Small intestine (tissue), 7 donors: ENCODE measurements at regions not wholly inside any gene's neighbourhood (a gene's known extent, or its start where the extent isn't known, plus 50 kb on each side); places are given as distances from the start of the nearest gene placed in this dataset.

Experiments
- DNase-seq, 2 donors: peaks; one replicate each; pipeline versions ENCODE4 v3.0.0 to v3.0.0-alpha.2; 2013
- FAIRE-seq: peaks from 2 replicates; lab custom pipeline; 2012; peaks lifted over from hg19 to GRCh38; lab: Jason Lieb, UNC
- H3K27ac ChIP-seq, 3 donors: one replicate each; pipeline ENCODE4 v1.5.1; 2013; ENCODE audit warnings: low read length in 2 of 3, mild to moderate bottlenecking in 2 of 3, control low read depth in 1 of 3, inconsistent platforms in 1 of 3, low read depth in 1 of 3, moderate library complexity in 1 of 3
- H3K27me3 ChIP-seq, 3 donors: one replicate each; pipeline ENCODE4 v1.6.1; 2013; ENCODE audit warnings: low read length in 3 of 3, inconsistent platforms in 1 of 3; ENCODE audit not compliant: control insufficient read depth in 3 of 3, insufficient read depth in 3 of 3
- H3K36me3 ChIP-seq, 3 donors: one replicate each; pipeline ENCODE4 v1.6.1; 2013; ENCODE audit warnings: low read length in 3 of 3, inconsistent platforms in 1 of 3, low read depth in 1 of 3, mild to moderate bottlenecking in 1 of 3, moderate library complexity in 1 of 3; ENCODE audit not compliant: control insufficient read depth in 3 of 3, insufficient read depth in 2 of 3
- H3K4me1 ChIP-seq, 3 donors: one replicate each; pipeline ENCODE4 v1.6.1; 2013; ENCODE audit warnings: low read length in 2 of 3, inconsistent platforms in 1 of 3, low read depth in 1 of 3, mild to moderate bottlenecking in 1 of 3, moderate library complexity in 1 of 3; ENCODE audit not compliant: control insufficient read depth in 3 of 3, insufficient read depth in 2 of 3
- H3K4me3 ChIP-seq, 3 donors: one replicate each; pipeline ENCODE4 v1.5.1; 2013; ENCODE audit warnings: low read length in 3 of 3, control low read depth in 1 of 3, inconsistent platforms in 1 of 3, low read depth in 1 of 3, mild to moderate bottlenecking in 1 of 3, moderate library complexity in 1 of 3
- H3K9me3 ChIP-seq, 2 donors: one replicate each; pipeline ENCODE4 v1.6.1; 2013; ENCODE audit warnings: low read depth in 1 of 2, low read length in 1 of 2; ENCODE audit not compliant: control insufficient read depth in 2 of 2, insufficient read depth in 1 of 2
- WGBS, 3 donors: extraction: QIAGEN DNeasy Blood & Tissue Kit; methylation state at CpG; one replicate each; pipeline ENCODE4 v1.1.7; 2013; 5-methylcytosine and 5-hydroxymethylcytosine counted together
- donor health status: healthy with polysubstance abuse.
- donor health status: control.
- donor health status: control.
- donor health status: Bipolar disorder and iron deficiency.
- donor health status: healthy.

DNA sequence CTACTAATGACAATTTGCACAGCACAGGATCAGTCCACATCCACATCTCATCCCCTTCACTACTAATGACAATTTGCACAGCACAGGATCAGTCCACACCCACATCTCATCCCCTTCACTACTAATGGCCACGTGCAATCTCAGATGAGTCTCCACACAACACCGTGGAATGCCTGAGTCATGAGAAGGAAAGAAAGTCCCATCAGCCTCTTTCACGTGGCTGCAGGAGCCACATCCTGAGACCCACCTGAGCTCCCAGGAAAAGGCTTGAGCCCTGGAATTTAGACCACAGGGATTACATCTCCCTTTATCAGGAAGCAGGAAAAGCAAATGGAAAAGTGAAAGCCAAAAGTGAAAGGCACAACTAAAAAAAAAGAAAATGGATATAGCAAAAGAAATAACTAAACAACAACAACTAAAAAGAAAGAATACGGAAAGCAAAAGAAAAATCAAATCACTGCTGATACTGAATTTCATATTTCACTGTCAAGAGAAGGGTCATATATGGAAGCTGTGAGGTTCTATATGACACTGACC, 1300.5 kb downstream of the TMEM121 start:
- DNase-seq (no peak), FAIRE-seq (no peak)
- no peaks in the 10 kb centered on the region for H3K4me1 ChIP-seq
- no peaks in the 10 kb centered on the region for H3K36me3 ChIP-seq
- no peak overlapping the region for H3K27ac ChIP-seq
- H3K27me3 ChIP-seq, result no peaks in the 10 kb centered on the region
- WGBS, 3 donors, result 43 to 49% (median 45%) methylated on average over 4 of the region's 4 CpGs
- no peak overlapping the region for H3K4me3 ChIP-seq
- peaks cover 0 to 26% of the 10 kb centered on the region in 2 donors for H3K9me3 ChIP-seq

DNA sequence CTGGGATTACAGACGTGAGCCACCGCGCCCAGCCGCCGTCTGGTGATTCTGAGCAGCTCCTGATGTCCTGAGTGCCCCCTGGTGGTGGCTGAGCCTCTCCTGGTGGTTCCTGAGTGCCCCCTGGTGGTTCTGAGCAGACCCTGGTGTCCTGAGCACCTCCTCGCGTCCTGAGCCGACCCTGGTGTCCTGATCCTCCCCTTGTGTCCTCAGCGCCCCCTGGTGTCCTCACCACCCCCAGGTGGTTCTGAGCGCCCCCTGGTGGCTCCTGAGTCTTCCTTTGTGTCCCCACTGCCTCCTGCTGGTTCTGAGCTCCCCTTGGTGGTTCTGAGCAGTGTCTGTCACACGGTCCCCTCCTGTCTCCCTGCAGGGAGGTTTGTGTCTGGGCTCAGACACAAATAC, 1304.9 kb downstream of the TMEM121 start:
- Histone ChIP-seq H3K4me3 (no peak overlapping the region), H3K4me1 (no peaks in the 10 kb centered on the region), H3K9me3 (peaks cover 0 to 17% of the 10 kb centered on the region in 2 donors), H3K27me3 (no peaks in the 10 kb centered on the region), H3K36me3 (no peaks in the 10 kb centered on the region), H3K27ac (no peak overlapping the region)
- WGBS, 3 donors, result 79 to 86% (median 84%) methylated on average over 11 of the region's 11 CpGs
- peak in 1 of 2 donors; percentile 24 for DNase-seq
- no peak for FAIRE-seq

DNA sequence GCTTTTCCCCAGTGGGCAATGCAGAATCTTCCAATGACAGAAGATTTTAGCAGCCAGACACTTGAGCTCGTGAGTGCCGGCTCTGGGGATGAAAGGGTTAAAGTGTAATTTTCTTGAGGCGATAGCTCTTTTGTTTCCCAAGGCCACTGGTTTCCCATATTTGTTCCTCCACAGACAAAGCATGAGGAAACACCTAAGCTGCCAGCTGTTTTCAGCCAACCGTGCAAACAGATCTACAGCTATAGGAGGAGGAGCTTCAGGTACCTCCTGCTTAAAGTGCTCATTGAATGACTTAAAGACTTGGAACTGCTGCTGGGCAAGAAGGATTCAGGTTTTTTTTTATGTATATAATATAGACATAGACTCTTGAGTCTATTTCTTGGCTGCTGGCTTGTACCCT, 1311.5 kb downstream of the TMEM121 start:
- no peaks in the 10 kb centered on the region for H3K4me1 ChIP-seq
- H3K27ac ChIP-seq, result no peak overlapping the region
- no peaks in the 10 kb centered on the region for H3K36me3 ChIP-seq
- WGBS, 3 donors, result 38 to 69% (median 61%) methylated on average over 4 of the region's 4 CpGs
- H3K4me3 ChIP-seq, result no peak overlapping the region
- FAIRE-seq (no peak), DNase-seq (no peak)
- no peaks in the 10 kb centered on the region for H3K27me3 ChIP-seq
- peaks cover 0 to 42% of the 10 kb centered on the region in 2 donors for H3K9me3 ChIP-seq

DNA sequence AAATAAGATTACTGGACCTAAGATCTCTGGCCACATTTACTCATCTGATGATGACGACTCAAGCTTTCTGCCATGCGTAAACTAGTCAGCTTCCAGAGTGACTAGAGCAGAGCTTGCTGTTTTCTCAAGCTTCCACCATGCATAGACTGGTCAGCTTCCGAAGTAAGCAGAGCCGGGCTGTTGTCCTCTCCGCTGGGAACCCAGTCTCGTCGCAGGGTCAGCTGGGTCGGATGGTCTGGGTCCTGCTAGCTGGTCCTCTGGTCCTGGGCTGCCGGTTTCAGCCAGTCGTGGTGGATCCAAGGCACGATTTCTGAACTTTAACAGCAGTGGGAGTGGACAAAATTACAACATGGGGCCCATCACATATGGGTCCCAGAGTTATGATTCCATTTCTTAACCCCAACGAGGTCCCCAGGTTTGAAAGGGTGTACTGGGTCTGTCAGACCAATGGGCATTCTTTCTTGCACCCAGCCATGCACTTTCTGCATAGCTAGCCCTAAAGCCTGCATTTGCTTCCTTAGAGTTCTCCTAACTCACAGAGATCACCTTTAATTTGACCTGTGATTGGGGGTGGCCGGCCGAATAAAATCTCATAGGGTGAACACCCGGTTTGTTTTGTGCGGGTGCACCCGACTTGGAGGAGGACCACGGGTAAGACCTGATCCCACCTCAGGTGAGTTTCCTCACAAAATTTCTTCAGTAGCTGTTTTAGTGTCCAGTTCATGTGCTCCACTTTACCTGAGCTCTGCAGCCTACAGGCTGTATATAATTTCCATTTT, 1312.8 kb downstream of the TMEM121 start:
- WGBS, 3 donors, result 85 to 94% (median 88%) methylated on average over 18 of the region's 18 CpGs
- H3K4me1 ChIP-seq, result no peaks in the 10 kb centered on the region
- no peak overlapping the region for H3K4me3 ChIP-seq
- FAIRE-seq (no peak), DNase-seq (no peak)
- H3K27ac ChIP-seq, result no peak overlapping the region
- H3K27me3 ChIP-seq, result no peaks in the 10 kb centered on the region
- H3K36me3 ChIP-seq, result no peaks in the 10 kb centered on the region
- peaks cover 0 to 50% of the 10 kb centered on the region in 2 donors for H3K9me3 ChIP-seq

DNA sequence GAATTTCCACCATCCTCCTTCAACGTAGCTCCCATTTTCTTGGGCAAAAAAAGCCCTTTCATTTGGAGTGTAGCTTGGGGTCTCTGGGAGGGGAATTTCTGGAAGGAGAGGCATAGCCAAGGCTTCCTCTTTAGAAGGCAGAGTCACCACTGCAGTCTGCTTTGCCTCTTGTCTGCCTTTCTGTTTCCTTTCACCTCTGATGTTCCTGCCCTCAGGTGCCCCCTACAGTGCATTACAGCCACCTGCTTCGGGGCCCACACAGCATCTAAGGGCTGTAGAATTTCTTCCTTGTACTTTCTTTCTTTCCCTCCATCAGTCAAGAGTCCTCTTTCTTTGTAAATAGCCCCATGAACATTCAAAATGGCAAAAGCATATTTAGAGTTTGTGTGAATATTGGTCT, 1313.9 kb downstream of the TMEM121 start:
- FAIRE-seq (no peak), DNase-seq (peak in 1 of 2 donors; percentile 20)
- no peaks in the 10 kb centered on the region for H3K36me3 ChIP-seq
- H3K27ac ChIP-seq, result no peak overlapping the region
- no peaks in the 10 kb centered on the region for H3K27me3 ChIP-seq
- H3K9me3 ChIP-seq, result peaks cover 0 to 61% of the 10 kb centered on the region in 2 donors
- 47 to 58% (median 50%) methylated on average over 2 of the region's 2 CpGs for WGBS, 3 donors
- H3K4me1 ChIP-seq, result no peaks in the 10 kb centered on the region
- H3K4me3 ChIP-seq, result no peak overlapping the region

DNA sequence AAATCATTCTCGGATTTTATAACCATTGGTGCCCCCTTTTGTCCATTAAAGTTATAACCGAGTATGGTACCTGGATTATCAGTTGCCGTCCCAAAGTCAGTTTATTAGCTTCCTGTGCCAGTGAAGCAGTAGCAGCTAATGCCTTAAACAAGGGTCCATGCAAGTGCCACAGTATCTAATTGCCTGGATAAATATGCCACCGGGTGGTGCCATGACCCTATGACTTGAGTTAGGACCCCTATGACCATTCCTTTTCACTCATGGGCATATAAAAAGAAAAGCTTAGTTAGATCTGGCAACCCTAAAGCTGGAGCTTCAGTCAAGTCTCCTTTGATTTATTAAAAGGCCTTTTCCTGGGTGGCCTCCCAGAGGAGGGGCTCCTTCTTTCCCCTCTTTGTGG, 1314.6 kb downstream of the TMEM121 start:
- no peaks in the 10 kb centered on the region for H3K36me3 ChIP-seq
- H3K4me3 ChIP-seq, result no peak overlapping the region
- DNase-seq (no peak), FAIRE-seq (no peak)
- H3K27me3 ChIP-seq, result no peaks in the 10 kb centered on the region
- H3K27ac ChIP-seq, result no peak overlapping the region
- H3K9me3 ChIP-seq, result peaks cover 0 to 64% of the 10 kb centered on the region in 2 donors
- 85 to 90% (median 86%) methylated on average over 4 of the region's 4 CpGs for WGBS, 3 donors
- H3K4me1 ChIP-seq, result no peaks in the 10 kb centered on the region

DNA sequence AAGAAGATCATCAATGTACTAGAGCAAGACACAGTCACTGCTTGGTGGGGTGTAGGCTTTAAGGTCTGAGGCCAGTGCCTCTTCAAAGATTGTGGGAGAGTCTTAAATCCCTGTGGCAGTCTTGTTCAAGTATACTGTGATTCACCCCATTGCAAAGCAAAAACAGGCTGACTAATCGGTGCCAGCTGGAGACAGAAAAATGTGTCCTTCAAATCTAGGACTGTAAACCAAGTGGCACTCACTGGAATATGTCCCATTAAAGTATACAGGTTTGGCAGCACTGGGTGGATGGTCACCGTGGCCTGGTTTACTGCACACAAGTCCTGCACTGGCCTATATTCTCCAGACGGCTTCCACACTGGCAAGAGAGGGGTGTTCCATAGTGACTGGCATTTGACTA, 1315.3 kb downstream of the TMEM121 start:
- Histone ChIP-seq H3K36me3 (no peaks in the 10 kb centered on the region), H3K4me3 (no peak overlapping the region), H3K9me3 (peaks cover 0 to 62% of the 10 kb centered on the region in 2 donors), H3K4me1 (no peaks in the 10 kb centered on the region), H3K27ac (no peak overlapping the region), H3K27me3 (no peaks in the 10 kb centered on the region)
- WGBS, 3 donors, result 82 to 90% (median 85%) methylated on average over 3 of the region's 3 CpGs
- DNase-seq (no peak), FAIRE-seq (no peak)

DNA sequence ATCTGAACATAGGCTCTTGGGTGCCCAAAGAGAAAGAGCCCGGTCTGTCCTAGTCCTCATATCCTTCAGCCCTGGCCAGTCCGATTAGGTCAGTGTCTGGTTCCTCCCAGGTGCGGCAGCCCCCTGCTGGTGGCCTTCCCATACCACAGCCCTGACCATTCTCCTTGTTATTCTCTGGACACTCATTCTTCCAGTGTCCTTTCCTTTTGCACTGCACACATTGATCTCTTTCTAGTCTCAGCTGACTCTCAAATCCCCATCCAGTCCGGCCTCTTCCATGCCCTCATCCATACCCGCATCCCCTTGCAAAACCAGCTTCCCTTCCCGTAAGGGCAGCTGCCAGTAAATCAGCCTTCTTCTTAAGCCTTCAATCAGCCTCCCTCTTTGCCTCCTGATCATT, 1316.3 kb downstream of the TMEM121 start:
- H3K27me3 ChIP-seq, result no peaks in the 10 kb centered on the region
- 87 to 90% (median 87%) methylated on average over 6 of the region's 6 CpGs for WGBS, 3 donors
- no peaks in the 10 kb centered on the region for H3K4me1 ChIP-seq
- FAIRE-seq (no peak), DNase-seq (peak in 1 of 2 donors; percentile 31)
- no peak overlapping the region for H3K4me3 ChIP-seq
- no peak overlapping the region for H3K27ac ChIP-seq
- H3K36me3 ChIP-seq, result no peaks in the 10 kb centered on the region
- H3K9me3 ChIP-seq, result peaks cover 0 to 55% of the 10 kb centered on the region in 2 donors
